Liver (tissue), 7 donors: ENCODE measurements at regions not wholly inside any gene's neighbourhood (a gene's known extent, or its start where the extent isn't known, plus 50 kb on each side); places are given as distances from the start of the nearest gene placed in this dataset.

Experiments
- DNase-seq: peaks from one replicate; pipeline ENCODE4 v3.0.0-alpha.2; 2017; ENCODE audit warnings: low spot score
- H3K27ac ChIP-seq, 2 donors: one replicate each; pipeline ENCODE4 v1.7.0; 2013; ENCODE audit warnings: inconsistent platforms in 2 of 2, low read length in 2 of 2, control low read depth in 1 of 2, low read depth in 1 of 2, mild to moderate bottlenecking in 1 of 2
- H3K27me3 ChIP-seq, 4 donors: one replicate each; pipeline versions ENCODE4 v1.6.1 to v1.7.0; 2013; ENCODE audit warnings: low read length in 3 of 4, inconsistent platforms in 1 of 4, mild to moderate bottlenecking in 1 of 4, moderate library complexity in 1 of 4; ENCODE audit not compliant: control insufficient read depth in 4 of 4, insufficient read depth in 4 of 4
- H3K36me3 ChIP-seq, 4 donors: one replicate each; pipeline versions ENCODE4 v1.6.1 to v1.7.0; 2013; ENCODE audit warnings: low read length in 3 of 4, mild to moderate bottlenecking in 3 of 4, low read depth in 1 of 4, moderate library complexity in 1 of 4; ENCODE audit not compliant: control insufficient read depth in 4 of 4, insufficient read depth in 3 of 4
- H3K4me1 ChIP-seq, 4 donors: one replicate each; pipeline versions ENCODE4 v1.6.1 to v1.7.0; 2013; ENCODE audit warnings: low read length in 3 of 4, mild to moderate bottlenecking in 3 of 4, moderate library complexity in 1 of 4; ENCODE audit not compliant: control insufficient read depth in 4 of 4, insufficient read depth in 4 of 4
- H3K4me3 ChIP-seq, 3 donors: one replicate each; pipeline versions ENCODE4 v1.6.1 to v1.7.0; 2013; ENCODE audit warnings: low read length in 3 of 3, control low read depth in 1 of 3, low read depth in 1 of 3, mild to moderate bottlenecking in 1 of 3
- H3K9ac ChIP-seq, 2 donors: one replicate each; pipeline ENCODE4 v1.7.0; 2013; ENCODE audit warnings: low read length in 2 of 2, mild to moderate bottlenecking in 2 of 2, moderate library complexity in 2 of 2, control low read depth in 1 of 2, low read depth in 1 of 2
- H3K9me3 ChIP-seq, 4 donors: one replicate each; pipeline versions ENCODE4 v1.6.1 to v1.7.0; 2013; ENCODE audit warnings: low read length in 3 of 4; ENCODE audit not compliant: control insufficient read depth in 4 of 4
- FOXA2 ChIP-seq: IDR thresholded peaks from 2 replicates; pipeline ENCODE4 v1.6.1; 2016; ENCODE audit warnings: antibody characterized with exemption
- GABPA ChIP-seq, 2 donors: IDR thresholded peaks in 1 of 2; conservative IDR thresholded peaks in 1 of 2; 2 replicates each; pipeline ENCODE4 v1.6.1; 2016; ENCODE audit warnings: antibody characterized with exemption in 2 of 2, mild to moderate bottlenecking in 1 of 2, moderate library complexity in 1 of 2
- HNF4A ChIP-seq, 2 donors: conservative IDR thresholded peaks; 2 replicates each; pipeline ENCODE4 v1.6.1; 2016; ENCODE audit warnings: antibody characterized with exemption in 2 of 2, mild to moderate bottlenecking in 2 of 2
- HNF4G ChIP-seq: IDR thresholded peaks from 2 replicates; pipeline ENCODE4 v1.6.1; 2016; ENCODE audit warnings: antibody characterized with exemption
- JUND ChIP-seq, 2 donors: IDR thresholded peaks; 2 replicates each; pipeline ENCODE4 v1.6.1; 2016; ENCODE audit warnings: antibody characterized with exemption in 2 of 2
- NR2F2 ChIP-seq: IDR thresholded peaks from 2 replicates; pipeline ENCODE4 v1.6.1; 2016; ENCODE audit warnings: antibody characterized with exemption
- RAD21 ChIP-seq, 2 donors: IDR thresholded peaks; 2 replicates each; pipeline ENCODE4 v1.6.1; 2016; ENCODE audit warnings: antibody characterized with exemption in 2 of 2, mild to moderate bottlenecking in 2 of 2
- SP1 ChIP-seq: IDR thresholded peaks from 2 replicates; pipeline ENCODE4 v1.6.1; 2018; ENCODE audit warnings: antibody characterized with exemption, mild to moderate bottlenecking
- TAF1 ChIP-seq: conservative IDR thresholded peaks from 2 replicates; pipeline ENCODE4 v1.6.1; 2016; ENCODE audit warnings: antibody characterized with exemption, mild to moderate bottlenecking
- YY1 ChIP-seq: IDR thresholded peaks from 2 replicates; pipeline ENCODE4 v1.6.1; 2016; ENCODE audit warnings: antibody characterized with exemption, mild to moderate bottlenecking
- TF ChIP-seq, protein P1 (sequence below): fragments of 150-350 bp; IDR thresholded peaks from 2 replicates; pipeline ENCODE4 v1.5.1; 2017; ENCODE audit warnings: improper control_type of control experiment, low read depth, low read length; ENCODE audit not compliant: missing input control
- TF ChIP-seq, protein P2 (sequence below): IDR thresholded peaks from 2 replicates; pipeline ENCODE4 v1.6.1; 2016; ENCODE audit warnings: antibody characterized with exemption
- TF ChIP-seq, protein P3 (sequence below): IDR thresholded peaks from 2 replicates; pipeline ENCODE4 v1.6.1; 2016; ENCODE audit warnings: antibody characterized with exemption
- TF ChIP-seq, protein P4 (sequence below): IDR thresholded peaks from 2 replicates; pipeline ENCODE4 v1.6.1; 2016; ENCODE audit warnings: antibody characterized with exemption, mild to moderate bottlenecking
- donor health status: healthy.
- donor health status: healthy.
- donor health status: healthy.
- donor health status: healthy.

DNA sequence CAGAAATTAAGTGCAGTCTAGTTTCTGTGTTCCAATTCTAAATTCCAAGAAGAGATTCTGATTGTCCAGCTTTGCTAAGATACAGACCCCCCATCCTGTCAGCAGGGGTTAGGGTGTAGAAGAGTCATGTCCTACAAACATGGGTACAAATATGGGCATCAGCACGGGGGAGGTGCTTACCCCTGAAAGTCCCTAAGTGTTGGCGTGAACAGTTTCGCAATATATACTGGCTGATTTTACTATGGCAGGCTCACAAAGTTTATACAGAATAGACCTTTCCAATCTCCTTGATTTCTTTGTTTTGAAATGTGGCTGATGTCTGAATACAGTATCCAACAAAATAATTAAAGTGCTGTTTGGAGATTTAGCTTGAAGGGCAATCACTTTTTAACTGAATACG is 71.6 kb upstream of the PPM1H start (continued):
- TF ChIP-seq, protein P1, sequence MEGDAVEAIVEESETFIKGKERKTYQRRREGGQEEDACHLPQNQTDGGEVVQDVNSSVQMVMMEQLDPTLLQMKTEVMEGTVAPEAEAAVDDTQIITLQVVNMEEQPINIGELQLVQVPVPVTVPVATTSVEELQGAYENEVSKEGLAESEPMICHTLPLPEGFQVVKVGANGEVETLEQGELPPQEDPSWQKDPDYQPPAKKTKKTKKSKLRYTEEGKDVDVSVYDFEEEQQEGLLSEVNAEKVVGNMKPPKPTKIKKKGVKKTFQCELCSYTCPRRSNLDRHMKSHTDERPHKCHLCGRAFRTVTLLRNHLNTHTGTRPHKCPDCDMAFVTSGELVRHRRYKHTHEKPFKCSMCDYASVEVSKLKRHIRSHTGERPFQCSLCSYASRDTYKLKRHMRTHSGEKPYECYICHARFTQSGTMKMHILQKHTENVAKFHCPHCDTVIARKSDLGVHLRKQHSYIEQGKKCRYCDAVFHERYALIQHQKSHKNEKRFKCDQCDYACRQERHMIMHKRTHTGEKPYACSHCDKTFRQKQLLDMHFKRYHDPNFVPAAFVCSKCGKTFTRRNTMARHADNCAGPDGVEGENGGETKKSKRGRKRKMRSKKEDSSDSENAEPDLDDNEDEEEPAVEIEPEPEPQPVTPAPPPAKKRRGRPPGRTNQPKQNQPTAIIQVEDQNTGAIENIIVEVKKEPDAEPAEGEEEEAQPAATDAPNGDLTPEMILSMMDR, result no peak

DNA sequence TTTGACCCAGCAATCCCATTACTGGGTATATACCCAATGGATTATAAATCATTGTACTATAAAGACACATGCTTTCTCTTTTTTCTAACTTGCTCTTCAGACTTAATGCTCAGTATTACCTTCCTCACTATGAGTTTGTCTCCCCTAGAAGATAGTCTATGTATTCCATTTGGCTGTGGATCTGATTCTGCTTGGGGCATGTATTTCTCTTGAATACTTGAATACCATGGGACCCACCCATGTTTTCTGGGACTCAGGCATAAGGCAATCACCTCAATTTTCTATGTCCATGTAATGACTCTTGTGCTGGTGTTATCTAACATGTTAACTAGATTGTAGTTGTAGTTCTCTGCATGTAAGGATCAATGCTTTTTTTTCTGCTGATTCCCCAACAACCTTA is 70.4 kb upstream of the PPM1H start:
- H3K9me3 ChIP-seq, result peaks cover 0 to 2% (median 0%) of the 10 kb centered on the region in 4 donors
- no peak for TF ChIP-seq FOXA2
- TF ChIP-seq GABPA (IDR thresholded peaks at IDR 0.05 in 1 of 2, conservative IDR thresholded peaks at IDR 0.05 in 1 of 2), result no peak
- TF ChIP-seq RAD21 (IDR thresholded peaks at IDR 0.05), result no peak
- TF ChIP-seq TAF1, result no peak
- TF ChIP-seq, protein P2, sequence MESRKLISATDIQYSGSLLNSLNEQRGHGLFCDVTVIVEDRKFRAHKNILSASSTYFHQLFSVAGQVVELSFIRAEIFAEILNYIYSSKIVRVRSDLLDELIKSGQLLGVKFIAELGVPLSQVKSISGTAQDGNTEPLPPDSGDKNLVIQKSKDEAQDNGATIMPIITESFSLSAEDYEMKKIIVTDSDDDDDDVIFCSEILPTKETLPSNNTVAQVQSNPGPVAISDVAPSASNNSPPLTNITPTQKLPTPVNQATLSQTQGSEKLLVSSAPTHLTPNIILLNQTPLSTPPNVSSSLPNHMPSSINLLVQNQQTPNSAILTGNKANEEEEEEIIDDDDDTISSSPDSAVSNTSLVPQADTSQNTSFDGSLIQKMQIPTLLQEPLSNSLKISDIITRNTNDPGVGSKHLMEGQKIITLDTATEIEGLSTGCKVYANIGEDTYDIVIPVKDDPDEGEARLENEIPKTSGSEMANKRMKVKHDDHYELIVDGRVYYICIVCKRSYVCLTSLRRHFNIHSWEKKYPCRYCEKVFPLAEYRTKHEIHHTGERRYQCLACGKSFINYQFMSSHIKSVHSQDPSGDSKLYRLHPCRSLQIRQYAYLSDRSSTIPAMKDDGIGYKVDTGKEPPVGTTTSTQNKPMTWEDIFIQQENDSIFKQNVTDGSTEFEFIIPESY, result no peak
- TF ChIP-seq YY1, result no peak
- TF ChIP-seq SP1, result no peak
- TF ChIP-seq, protein P1, result no peak
- TF ChIP-seq, protein P3, sequence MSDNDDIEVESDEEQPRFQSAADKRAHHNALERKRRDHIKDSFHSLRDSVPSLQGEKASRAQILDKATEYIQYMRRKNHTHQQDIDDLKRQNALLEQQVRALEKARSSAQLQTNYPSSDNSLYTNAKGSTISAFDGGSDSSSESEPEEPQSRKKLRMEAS, result no peak
- no peak for TF ChIP-seq HNF4G
- TF ChIP-seq, protein P4, sequence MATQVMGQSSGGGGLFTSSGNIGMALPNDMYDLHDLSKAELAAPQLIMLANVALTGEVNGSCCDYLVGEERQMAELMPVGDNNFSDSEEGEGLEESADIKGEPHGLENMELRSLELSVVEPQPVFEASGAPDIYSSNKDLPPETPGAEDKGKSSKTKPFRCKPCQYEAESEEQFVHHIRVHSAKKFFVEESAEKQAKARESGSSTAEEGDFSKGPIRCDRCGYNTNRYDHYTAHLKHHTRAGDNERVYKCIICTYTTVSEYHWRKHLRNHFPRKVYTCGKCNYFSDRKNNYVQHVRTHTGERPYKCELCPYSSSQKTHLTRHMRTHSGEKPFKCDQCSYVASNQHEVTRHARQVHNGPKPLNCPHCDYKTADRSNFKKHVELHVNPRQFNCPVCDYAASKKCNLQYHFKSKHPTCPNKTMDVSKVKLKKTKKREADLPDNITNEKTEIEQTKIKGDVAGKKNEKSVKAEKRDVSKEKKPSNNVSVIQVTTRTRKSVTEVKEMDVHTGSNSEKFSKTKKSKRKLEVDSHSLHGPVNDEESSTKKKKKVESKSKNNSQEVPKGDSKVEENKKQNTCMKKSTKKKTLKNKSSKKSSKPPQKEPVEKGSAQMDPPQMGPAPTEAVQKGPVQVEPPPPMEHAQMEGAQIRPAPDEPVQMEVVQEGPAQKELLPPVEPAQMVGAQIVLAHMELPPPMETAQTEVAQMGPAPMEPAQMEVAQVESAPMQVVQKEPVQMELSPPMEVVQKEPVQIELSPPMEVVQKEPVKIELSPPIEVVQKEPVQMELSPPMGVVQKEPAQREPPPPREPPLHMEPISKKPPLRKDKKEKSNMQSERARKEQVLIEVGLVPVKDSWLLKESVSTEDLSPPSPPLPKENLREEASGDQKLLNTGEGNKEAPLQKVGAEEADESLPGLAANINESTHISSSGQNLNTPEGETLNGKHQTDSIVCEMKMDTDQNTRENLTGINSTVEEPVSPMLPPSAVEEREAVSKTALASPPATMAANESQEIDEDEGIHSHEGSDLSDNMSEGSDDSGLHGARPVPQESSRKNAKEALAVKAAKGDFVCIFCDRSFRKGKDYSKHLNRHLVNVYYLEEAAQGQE, result no peak
- no peak for TF ChIP-seq HNF4A (conservative IDR thresholded peaks at IDR 0.05)
- TF ChIP-seq JUND (IDR thresholded peaks at IDR 0.05), result no peak
- no peak for TF ChIP-seq NR2F2
- DNase-seq, result no peak
- no peaks in the 10 kb centered on the region for H3K36me3 ChIP-seq
- no peak overlapping the region for H3K4me3 ChIP-seq
- H3K27ac ChIP-seq, result no peak overlapping the region
- H3K9ac ChIP-seq, result no peak overlapping the region
- H3K4me1 ChIP-seq, result no peaks in the 10 kb centered on the region
- peaks cover 0 to 2% (median 0%) of the 10 kb centered on the region in 4 donors for H3K27me3 ChIP-seq
